IMR-90 (cell line): ENCODE measurements at regions not wholly inside any gene's neighbourhood (a gene's known extent, or its start where the extent isn't known, plus 50 kb on each side); places are given as distances from the start of the nearest gene placed in this dataset.

Experiments
- ATAC-seq: fragments of 200-7000 bp; cut with Tn5 transposase; 2 replicates; pipeline ENCODE4 v1.9.1; 2020; ENCODE audit warnings: low read depth, mild to moderate bottlenecking, moderate library complexity
- BruUV-seq: library from RNA; stranded (reverse); fragments of 400-500 nt; replicated peaks from 2 replicates; lab custom pipeline; 2021; lab: Mats Ljungman, UMichigan
- CTCF ChIA-PET: fragments of 300-600 bp; formaldehyde crosslinking; extraction: SDS; loops from one replicate; lab custom pipeline; 2021; ENCODE audit warnings: antibody characterized with exemption; lab: Yijun Ruan, JAX
- POLR2A ChIA-PET: fragments of 300-600 bp; sonication (Branson Sonifier 250); formaldehyde crosslinking; loops from one replicate; lab custom pipeline; 2022; ENCODE audit warnings: antibody characterized with exemption; ENCODE audit not compliant: unreplicated experiment; lab: Charles Lee
- DNase-seq: peaks from one replicate; pipeline ENCODE4 v3.0.0; 2013
- H2AFZ ChIP-seq: replicated peaks from 2 replicates; pipeline ENCODE3; 2013; ENCODE audit warnings: low read length, mild to moderate bottlenecking; ENCODE audit not compliant: poor library complexity
- H2AK5ac ChIP-seq: 2 replicates; pipeline ENCODE4 v1.6.1; 2013; ENCODE audit warnings: low read depth, low read length, inconsistent platforms
- H2AK9ac ChIP-seq: replicated peaks from 2 replicates; pipeline ENCODE3; 2013; ENCODE audit warnings: mild to moderate bottlenecking, low read depth, low read length, moderate library complexity; ENCODE audit not compliant: poor library complexity
- H2BK120ac ChIP-seq: 2 replicates; pipeline ENCODE4 v1.6.1; 2013; ENCODE audit warnings: low read depth, low read length, inconsistent platforms
- H2BK15ac ChIP-seq: 3 replicates; pipeline ENCODE4 v1.6.1; 2013; ENCODE audit warnings: low read depth, low read length, inconsistent platforms
- H2BK20ac ChIP-seq: 2 replicates; pipeline ENCODE4 v1.6.1; 2013; ENCODE audit warnings: low read depth, mild to moderate bottlenecking, inconsistent platforms, low read length, moderate library complexity
- H2BK5ac ChIP-seq: 2 replicates; pipeline ENCODE4 v1.6.1; 2013; ENCODE audit warnings: mild to moderate bottlenecking, low read depth, low read length, inconsistent platforms; ENCODE audit not compliant: poor library complexity, severe bottlenecking
- H3K14ac ChIP-seq: replicated peaks from 2 replicates; pipeline ENCODE4 v1.6.1; 2013; ENCODE audit warnings: low read depth, low read length, inconsistent platforms
- H3K18ac ChIP-seq: 2 replicates; pipeline ENCODE4 v1.6.1; 2013; ENCODE audit warnings: low read depth, low read length, control low read depth
- H3K23ac ChIP-seq: 2 replicates; pipeline ENCODE4 v1.6.1; 2013; ENCODE audit warnings: low read depth, low read length, inconsistent platforms
- H3K27ac ChIP-seq: 2 replicates; pipeline ENCODE4 v1.5.1; 2013; ENCODE audit warnings: mild to moderate bottlenecking, control low read depth, low read length; ENCODE audit not compliant: insufficient read depth
- H3K27me3 ChIP-seq: 2 replicates; pipeline ENCODE4 v1.6.1; 2013; ENCODE audit warnings: low read length; ENCODE audit not compliant: control insufficient read depth, insufficient read depth
- H3K36me3 ChIP-seq: 2 replicates; pipeline ENCODE4 v1.6.1; 2013; ENCODE audit warnings: low read length, mixed read lengths; ENCODE audit not compliant: control insufficient read depth, insufficient read depth
- H3K4ac ChIP-seq: 2 replicates; pipeline ENCODE4 v1.6.1; 2013; ENCODE audit warnings: low read depth, low read length, inconsistent platforms
- H3K4me1 ChIP-seq: 2 replicates; pipeline ENCODE4 v1.6.1; 2013; ENCODE audit warnings: low read length, mixed read lengths; ENCODE audit not compliant: control insufficient read depth, insufficient read depth
- H3K4me2 ChIP-seq: 2 replicates; pipeline ENCODE4 v1.6.1; 2013; ENCODE audit warnings: low read depth, mild to moderate bottlenecking, control low read depth, low read length, moderate library complexity
- H3K4me3 ChIP-seq: 2 replicates; pipeline ENCODE4 v1.5.1; 2013; ENCODE audit warnings: low read depth, mild to moderate bottlenecking, control low read depth, low read length, moderate library complexity; ENCODE audit not compliant: insufficient read depth
- H3K56ac ChIP-seq: 2 replicates; pipeline ENCODE4 v1.6.1; 2013; ENCODE audit warnings: low read length, inconsistent platforms; ENCODE audit not compliant: insufficient read depth; ENCODE audit errors: extremely low read depth
- H3K79me1 ChIP-seq, 2 experiments: 2 replicates each; pipeline ENCODE4 v1.6.1; 2013; ENCODE audit warnings: low read length in 2 of 2, inconsistent platforms in 1 of 2, low read depth in 1 of 2
- H3K9ac ChIP-seq: 2 replicates; pipeline ENCODE4 v1.6.1; 2013; ENCODE audit warnings: low read depth, low read length, control low read depth
- H3K9me1 ChIP-seq: 2 replicates; pipeline ENCODE4 v1.6.1; 2013; ENCODE audit warnings: low read length, inconsistent platforms; ENCODE audit not compliant: insufficient read depth
- H3K9me3 ChIP-seq: 2 replicates; pipeline ENCODE4 v1.6.1; 2013; ENCODE audit warnings: low read length; ENCODE audit not compliant: control insufficient read depth, insufficient read depth
- H4K20me1 ChIP-seq: 2 replicates; pipeline ENCODE4 v1.6.1; 2013; ENCODE audit warnings: low read length, inconsistent platforms; ENCODE audit not compliant: insufficient read depth
- H4K5ac ChIP-seq: 2 replicates; pipeline ENCODE4 v1.6.1; 2013; ENCODE audit warnings: mild to moderate bottlenecking, low read depth, low read length, control low read depth
- H4K8ac ChIP-seq, 2 experiments: 2 replicates each; pipeline ENCODE4 v1.6.1; 2013; ENCODE audit warnings: low read depth in 2 of 2, low read length in 2 of 2, control low read depth in 1 of 2, inconsistent platforms in 1 of 2
- H4K91ac ChIP-seq: 2 replicates; pipeline ENCODE4 v1.6.1; 2013; ENCODE audit warnings: low read depth, low read length, inconsistent platforms; ENCODE audit not compliant: insufficient read depth
- CEBPB ChIP-seq: IDR thresholded peaks from 2 replicates; pipeline ENCODE4 v1.6.1; 2012; ENCODE audit warnings: low read depth, low read length, improper control_type of control experiment
- CHD1 ChIP-seq: IDR thresholded peaks from 2 replicates; pipeline ENCODE4 v1.6.1; 2012; ENCODE audit warnings: low read depth, low read length, improper control_type of control experiment
- FOS ChIP-seq: fragments of 150-350 bp; IDR thresholded peaks from 2 replicates; pipeline ENCODE4 v1.6.1; 2016; ENCODE audit warnings: low read depth, low read length
- WGBS, 2 experiments: methylation state at CpG; one replicate each; pipeline versions ENCODE4 v1.1.5 to v1.1.7; 2013; ENCODE audit warnings: missing lambda C conversion rate in 2 of 2; ENCODE audit not compliant: insufficient read length in 1 of 2; ENCODE audit errors: extremely low coverage in 2 of 2; 5-methylcytosine and 5-hydroxymethylcytosine counted together
- dilution Hi-C: fragments of 300-500 bp; cut with HindIII; formaldehyde crosslinking; loops from one replicate; pipeline ENCODE4 v1.14.3; 2018; ENCODE audit warnings: low sequenced_read_pairs; ENCODE audit not compliant: unreplicated experiment
- in situ Hi-C: fragments of 300-500 bp; cut with MboI; formaldehyde crosslinking; loops from 3 replicates; pipeline ENCODE4 v1.14.3; 2019; ENCODE audit warnings: low sequenced_read_pairs, inconsistent platforms, mixed read lengths
- intact Hi-C: fragments of 100-400 bp; cut with micrococcal nuclease; formaldehyde crosslinking; loops from 2 replicates; pipeline ENCODE4 v1.10.0; 2022

GRCh38 chr5:82358457-82358856, 80.3 kb upstream of the RPS23 start:
- dilution Hi-C loops, result no loop called here
- TF ChIP-seq CEBPB, result peak; percentile 80
- TF ChIP-seq CHD1, result no peak
- TF ChIP-seq FOS, result no peak
- ChIA-PET POLR2A (no interaction called here), CTCF (no interaction called here)
- Histone ChIP-seq H3K27me3 (no peaks in the 10 kb centered on the region), H3K9me1 (peaks cover 3% of the 10 kb centered on the region), H3K36me3 (no peaks in the 10 kb centered on the region), H2AK9ac (no peak overlapping the region), H3K4ac (no peak overlapping the region), H4K20me1 (no peaks in the 10 kb centered on the region), H3K79me1 (no peaks in the 10 kb centered on the region), H3K18ac (no peak overlapping the region), H3K9me3 (no peaks in the 10 kb centered on the region), H3K14ac (no peak overlapping the region), H3K4me3 (no peak overlapping the region), H3K4me2 (no peak overlapping the region), H3K4me1 (peaks cover 12% of the 10 kb centered on the region), H4K5ac (no peak overlapping the region; the same call in 1 of the 2 replicates), H3K9ac (no peak overlapping the region), H2AFZ (no peak overlapping the region), H3K23ac (no peak overlapping the region), H2AK5ac (no peak overlapping the region), H3K27ac (no peak overlapping the region), H4K91ac (no peak overlapping the region), H3K56ac (no peak overlapping the region), H2BK5ac (peak overlapping the region; percentile 35), H2BK20ac (no peak overlapping the region), H4K8ac (no peak overlapping the region), H2BK120ac (no peak overlapping the region), H2BK15ac (peak overlapping the region; percentile 84; the same call in 1 of the 3 replicates)
- in situ Hi-C loops, result loop anchor here (10.0 to 25.0 kb wide), 4 partner anchors 136 to 1116 kb away; partner anchors contain the start of gene VCAN
- DNase-seq (peak; percentile 84), ATAC-seq (peak; percentile 27; the same call in 1 of the 2 replicates)
- intact Hi-C loops, result loop anchor here (2.0 kb wide), 1 partner anchor 504 kb away; no protein-coding TSS in a partner anchor
- no TSS peak for BruUV-seq
- no CpG with 5 or more reads among the region's 2 CpGs for WGBS, 2 experiments
